Peyer's patch (tissue), 4 donors: ENCODE measurements at regions not wholly inside any gene's neighbourhood (a gene's known extent, or its start where the extent isn't known, plus 50 kb on each side); places are given as distances from the start of the nearest gene placed in this dataset.

Source experiments
- CTCF ChIP-seq, 6 experiments: fragments of 450-650 bp in 4 of 6; fragments of 200-600 bp in 2 of 6; sonication (generic) in 1 of 6; IDR thresholded peaks; one replicate each; pipeline ENCODE4 v1.5.1; 2017 to 2019; ENCODE audit warnings: antibody characterized with exemption in 6 of 6, mild to moderate bottlenecking in 3 of 6, moderate library complexity in 1 of 6
- POLR2A ChIP-seq, 2 donors: fragments of 450-650 bp; IDR thresholded peaks; one replicate each; pipeline ENCODE4 v1.5.1; 2017; ENCODE audit warnings: antibody characterized with exemption in 2 of 2, mild to moderate bottlenecking in 2 of 2, moderate library complexity in 2 of 2

GRCh38 chr4:163651761-163652160, 157.3 kb downstream of the TMA16 start:
- no peak for TF ChIP-seq CTCF (IDR thresholded peaks at IDR 0.05)
- TF ChIP-seq POLR2A (IDR thresholded peaks at IDR 0.05), result no peak
